ENCODE measurements at regions not wholly inside any gene's neighbourhood (a gene's known extent, or its start where the extent isn't known, plus 50 kb on each side); places are given as distances from the start of the nearest gene placed in this dataset.

GRCh38 chr18:47582093-47582492 is 330.6 kb upstream of the SKOR2 start:
- TF ChIP-seq CTCF (IDR thresholded peaks at IDR 0.05; ENCODE audit: unreplicated experiment), result no peak
- H3K27me3 Mint-ChIP-seq (ENCODE audit: unreplicated experiment), result peaks cover 4% of the 10 kb centered on the region
- peaks cover 7% of the 10 kb centered on the region for H3K36me3 Mint-ChIP-seq (ENCODE audit: low read depth, unreplicated experiment)
- no peak overlapping the region for H3K4me3 Mint-ChIP-seq (ENCODE audit: unreplicated experiment)
- DNase-seq (ENCODE audit: low spot score), result no peak
- no peak overlapping the region for H3K27ac Mint-ChIP-seq (ENCODE audit: unreplicated experiment)
- peaks cover 19% of the 10 kb centered on the region for H3K4me1 Mint-ChIP-seq (ENCODE audit: unreplicated experiment)
- no peaks in the 10 kb centered on the region for H3K9me3 Mint-ChIP-seq (ENCODE audit: unreplicated experiment)

GRCh38 chr18:47577520-47577919 is 326.1 kb upstream of the SKOR2 start:
- H3K4me3 Mint-ChIP-seq (ENCODE audit: unreplicated experiment), result no peak overlapping the region
- peaks cover 3% of the 10 kb centered on the region for H3K36me3 Mint-ChIP-seq (ENCODE audit: low read depth, unreplicated experiment)
- no peak for DNase-seq (ENCODE audit: low spot score)
- H3K27me3 Mint-ChIP-seq (ENCODE audit: unreplicated experiment), result peaks cover 3% of the 10 kb centered on the region
- H3K4me1 Mint-ChIP-seq (ENCODE audit: unreplicated experiment), result peaks cover 35% of the 10 kb centered on the region
- no peak for TF ChIP-seq CTCF (IDR thresholded peaks at IDR 0.05; ENCODE audit: unreplicated experiment)
- H3K27ac Mint-ChIP-seq (ENCODE audit: unreplicated experiment), result no peak overlapping the region
- H3K9me3 Mint-ChIP-seq (ENCODE audit: unreplicated experiment), result no peaks in the 10 kb centered on the region

GRCh38 chr18:47574966-47575365 is 323.5 kb upstream of the SKOR2 start:
- peaks cover 2% of the 10 kb centered on the region for H3K27me3 Mint-ChIP-seq (ENCODE audit: unreplicated experiment)
- H3K4me3 Mint-ChIP-seq (ENCODE audit: unreplicated experiment), result no peak overlapping the region
- no peak overlapping the region for H3K27ac Mint-ChIP-seq (ENCODE audit: unreplicated experiment)
- DNase-seq (ENCODE audit: low spot score), result no peak
- peaks cover 3% of the 10 kb centered on the region for H3K36me3 Mint-ChIP-seq (ENCODE audit: low read depth, unreplicated experiment)
- no peaks in the 10 kb centered on the region for H3K9me3 Mint-ChIP-seq (ENCODE audit: unreplicated experiment)
- peaks cover 35% of the 10 kb centered on the region for H3K4me1 Mint-ChIP-seq (ENCODE audit: unreplicated experiment)
- no peak for TF ChIP-seq CTCF (IDR thresholded peaks at IDR 0.05; ENCODE audit: unreplicated experiment)

GRCh38 chr18:47571957-47572356 is 320.5 kb upstream of the SKOR2 start:
- peaks cover 25% of the 10 kb centered on the region for H3K4me1 Mint-ChIP-seq (ENCODE audit: unreplicated experiment)
- peaks cover 2% of the 10 kb centered on the region for H3K27me3 Mint-ChIP-seq (ENCODE audit: unreplicated experiment)
- H3K9me3 Mint-ChIP-seq (ENCODE audit: unreplicated experiment), result no peaks in the 10 kb centered on the region
- no peaks in the 10 kb centered on the region for H3K36me3 Mint-ChIP-seq (ENCODE audit: low read depth, unreplicated experiment)
- no peak overlapping the region for H3K27ac Mint-ChIP-seq (ENCODE audit: unreplicated experiment)
- no peak for DNase-seq (ENCODE audit: low spot score)
- no peak for TF ChIP-seq CTCF (IDR thresholded peaks at IDR 0.05; ENCODE audit: unreplicated experiment)
- no peak overlapping the region for H3K4me3 Mint-ChIP-seq (ENCODE audit: unreplicated experiment)

- no peaks in the 10 kb centered on the region for H3K36me3 Mint-ChIP-seq (ENCODE audit: low read depth, unreplicated experiment)
- H3K4me3 Mint-ChIP-seq (ENCODE audit: unreplicated experiment), result no peak overlapping the region
- no peak overlapping the region for H3K27ac Mint-ChIP-seq (ENCODE audit: unreplicated experiment)
- H3K4me1 Mint-ChIP-seq (ENCODE audit: unreplicated experiment), result peaks cover 8% of the 10 kb centered on the region
- no peak for TF ChIP-seq CTCF (IDR thresholded peaks at IDR 0.05; ENCODE audit: unreplicated experiment)
- H3K9me3 Mint-ChIP-seq (ENCODE audit: unreplicated experiment), result no peaks in the 10 kb centered on the region
- no peaks in the 10 kb centered on the region for H3K27me3 Mint-ChIP-seq (ENCODE audit: unreplicated experiment)
- no peak for DNase-seq (ENCODE audit: low spot score)
These were observed 315.3 kb upstream of the SKOR2 start for GRCh38 chr18:47566809-47567208.

All from endothelial cell (in vitro differentiated cells).